Neutrophil (primary cell): ENCODE measurements at regions not wholly inside any gene's neighbourhood (a gene's known extent, or its start where the extent isn't known, plus 50 kb on each side); places are given as distances from the start of the nearest gene placed in this dataset.

Experiments
- H3K27ac ChIP-seq: fragments of 200-600 bp; sonication (generic); 2 replicates; pipeline ENCODE4 v1.5.1; 2016; ENCODE audit warnings: mild to moderate bottlenecking, moderate library complexity
- H3K27me3 ChIP-seq: fragments of 200-600 bp; sonication (generic); 2 replicates; pipeline ENCODE4 v1.6.0; 2016; ENCODE audit warnings: mild to moderate bottlenecking
- H3K36me3 ChIP-seq: fragments of 200-600 bp; sonication (generic); 2 replicates; pipeline ENCODE4 v1.5.1; 2017
- H3K4me1 ChIP-seq, 2 experiments: fragments of 200-600 bp in 1 of 2; sonication (generic) in 1 of 2; 1 replicate in 1 of 2; 2 replicates in 1 of 2; pipeline versions ENCODE4 v1.5.1 to v1.6.1; 2013 to 2016; ENCODE audit warnings: low read depth in 1 of 2, low read length in 1 of 2, mild to moderate bottlenecking in 1 of 2, moderate library complexity in 1 of 2; ENCODE audit not compliant: control insufficient read depth in 1 of 2, insufficient read depth in 1 of 2
- H3K4me3 ChIP-seq, 2 experiments: fragments of 200-600 bp in 1 of 2; sonication (generic) in 1 of 2; 1 replicate in 1 of 2; 2 replicates in 1 of 2; pipeline ENCODE4 v1.5.1; 2013 to 2016; ENCODE audit warnings: low read depth in 1 of 2, low read length in 1 of 2, mild to moderate bottlenecking in 1 of 2, moderate library complexity in 1 of 2
- H3K9me3 ChIP-seq: fragments of 200-600 bp; sonication (generic); 2 replicates; pipeline ENCODE4 v1.5.1; 2016
- TF ChIP-seq, protein P1 (sequence below): fragments of 200-600 bp; sonication (generic); IDR thresholded peaks from 2 replicates; pipeline ENCODE4 v1.5.1; 2016; ENCODE audit warnings: antibody characterized with exemption

DNA sequence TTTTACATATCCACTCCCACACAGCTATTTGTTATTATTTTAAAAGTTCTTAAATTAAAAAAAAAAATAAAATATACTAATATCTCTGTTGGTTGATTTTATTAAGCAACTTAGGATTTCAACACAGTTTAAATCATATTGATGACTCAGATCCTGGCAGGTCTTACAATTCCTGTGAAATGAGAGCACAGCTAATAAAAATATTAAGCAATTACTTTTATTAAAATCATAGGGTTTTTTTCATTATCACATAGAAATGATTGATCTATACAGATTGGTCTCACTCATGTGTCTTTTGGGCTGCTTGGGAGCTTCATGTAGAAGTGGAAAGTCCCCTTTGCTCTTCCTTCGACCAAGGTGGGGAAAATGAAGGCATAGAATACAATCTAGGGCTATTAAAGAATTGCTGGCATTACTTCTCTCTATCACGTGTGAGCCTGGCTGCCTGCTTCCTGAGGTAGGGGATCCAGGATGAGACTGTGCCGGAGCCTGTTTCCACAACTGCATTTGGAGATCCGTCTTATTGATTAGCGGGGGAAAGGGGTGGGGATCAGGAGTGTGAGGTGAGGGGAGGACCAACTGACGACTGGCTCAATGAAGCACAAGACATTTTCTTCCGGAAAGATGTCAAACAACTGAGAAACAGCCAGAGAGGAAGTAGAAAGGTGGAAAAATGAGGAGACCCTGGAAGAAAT lies 858.0 kb downstream of the USP25 start:
- Histone ChIP-seq H3K36me3 (no peaks in the 10 kb centered on the region), H3K4me1 (no peaks in the 10 kb centered on the region), H3K4me3 (no peak overlapping the region), H3K27me3 (no peaks in the 10 kb centered on the region), H3K27ac (no peak overlapping the region), H3K9me3 (no peaks in the 10 kb centered on the region)
- TF ChIP-seq, protein P1, sequence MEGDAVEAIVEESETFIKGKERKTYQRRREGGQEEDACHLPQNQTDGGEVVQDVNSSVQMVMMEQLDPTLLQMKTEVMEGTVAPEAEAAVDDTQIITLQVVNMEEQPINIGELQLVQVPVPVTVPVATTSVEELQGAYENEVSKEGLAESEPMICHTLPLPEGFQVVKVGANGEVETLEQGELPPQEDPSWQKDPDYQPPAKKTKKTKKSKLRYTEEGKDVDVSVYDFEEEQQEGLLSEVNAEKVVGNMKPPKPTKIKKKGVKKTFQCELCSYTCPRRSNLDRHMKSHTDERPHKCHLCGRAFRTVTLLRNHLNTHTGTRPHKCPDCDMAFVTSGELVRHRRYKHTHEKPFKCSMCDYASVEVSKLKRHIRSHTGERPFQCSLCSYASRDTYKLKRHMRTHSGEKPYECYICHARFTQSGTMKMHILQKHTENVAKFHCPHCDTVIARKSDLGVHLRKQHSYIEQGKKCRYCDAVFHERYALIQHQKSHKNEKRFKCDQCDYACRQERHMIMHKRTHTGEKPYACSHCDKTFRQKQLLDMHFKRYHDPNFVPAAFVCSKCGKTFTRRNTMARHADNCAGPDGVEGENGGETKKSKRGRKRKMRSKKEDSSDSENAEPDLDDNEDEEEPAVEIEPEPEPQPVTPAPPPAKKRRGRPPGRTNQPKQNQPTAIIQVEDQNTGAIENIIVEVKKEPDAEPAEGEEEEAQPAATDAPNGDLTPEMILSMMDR: no peak

DNA sequence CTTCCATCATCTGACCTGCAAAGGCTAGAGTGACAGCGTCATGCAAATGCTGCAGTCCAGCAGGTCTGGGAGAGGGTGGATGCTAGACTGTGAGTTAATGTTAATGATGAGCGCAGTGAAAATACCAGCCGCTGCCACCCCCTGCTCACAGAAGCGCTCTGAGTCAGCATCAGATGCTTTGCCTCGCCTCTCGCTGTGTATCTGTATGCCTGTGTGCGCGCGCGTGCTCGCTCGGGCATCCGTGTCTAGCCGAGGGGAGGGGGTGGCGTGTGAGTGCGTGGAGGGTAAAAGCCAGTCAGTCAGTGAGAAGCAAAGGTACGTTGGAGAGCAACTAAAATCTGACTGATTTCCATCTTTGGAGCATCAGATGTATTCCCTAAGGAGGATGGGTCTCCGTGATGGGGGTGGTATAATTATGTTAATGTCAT lies 858.7 kb downstream of the USP25 start:
- no peaks in the 10 kb centered on the region for H3K4me1 ChIP-seq
- H3K27ac ChIP-seq: no peak overlapping the region
- H3K27me3 ChIP-seq: no peaks in the 10 kb centered on the region
- no peaks in the 10 kb centered on the region for H3K9me3 ChIP-seq
- TF ChIP-seq, protein P1: no peak
- no peak overlapping the region for H3K4me3 ChIP-seq
- H3K36me3 ChIP-seq: no peaks in the 10 kb centered on the region

DNA sequence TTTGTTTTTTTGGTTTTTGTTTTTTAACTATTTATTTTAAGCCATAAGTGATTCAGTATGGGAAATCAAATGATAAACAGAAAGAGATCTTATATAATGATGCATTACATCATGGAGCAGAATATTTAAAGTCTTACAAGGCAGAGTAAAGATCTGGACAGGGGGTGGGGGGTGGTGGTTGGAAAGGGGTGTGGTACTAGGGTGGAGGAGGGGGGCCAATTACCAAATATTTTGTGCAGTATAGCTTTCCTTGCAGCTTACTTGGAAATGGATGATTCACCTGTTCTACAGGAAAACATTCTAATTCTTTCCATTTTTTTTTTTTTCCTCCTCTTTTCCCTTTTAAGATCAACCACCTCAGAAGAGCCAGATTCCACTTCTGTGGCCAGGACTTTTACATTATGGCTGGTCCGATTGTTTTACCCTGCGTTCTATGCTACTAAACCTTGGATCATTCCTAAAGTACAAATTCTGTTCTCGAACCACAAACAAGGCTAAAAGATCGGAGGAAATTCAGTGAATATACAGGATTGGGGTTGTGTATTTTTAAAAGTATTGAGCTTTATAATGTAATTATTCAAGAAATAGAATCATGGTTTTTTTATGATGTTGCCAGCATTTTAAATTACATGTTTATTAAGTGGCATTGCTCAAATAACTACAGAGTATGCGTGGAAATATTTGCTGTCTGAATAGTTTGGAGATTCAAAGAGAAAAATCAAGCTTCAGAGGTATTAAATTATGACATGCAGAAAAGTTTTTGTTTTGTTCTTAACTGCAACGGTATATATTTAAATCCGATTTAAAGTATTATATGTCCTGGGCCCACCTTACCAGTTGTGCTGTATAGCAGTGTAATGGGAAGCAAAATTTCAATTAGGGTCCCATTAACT lies 859.5 kb downstream of the USP25 start:
- Histone ChIP-seq H3K27ac (no peak overlapping the region), H3K36me3 (no peaks in the 10 kb centered on the region), H3K4me1 (no peaks in the 10 kb centered on the region), H3K9me3 (no peaks in the 10 kb centered on the region), H3K27me3 (no peaks in the 10 kb centered on the region), H3K4me3 (no peak overlapping the region)
- TF ChIP-seq, protein P1: no peak

DNA sequence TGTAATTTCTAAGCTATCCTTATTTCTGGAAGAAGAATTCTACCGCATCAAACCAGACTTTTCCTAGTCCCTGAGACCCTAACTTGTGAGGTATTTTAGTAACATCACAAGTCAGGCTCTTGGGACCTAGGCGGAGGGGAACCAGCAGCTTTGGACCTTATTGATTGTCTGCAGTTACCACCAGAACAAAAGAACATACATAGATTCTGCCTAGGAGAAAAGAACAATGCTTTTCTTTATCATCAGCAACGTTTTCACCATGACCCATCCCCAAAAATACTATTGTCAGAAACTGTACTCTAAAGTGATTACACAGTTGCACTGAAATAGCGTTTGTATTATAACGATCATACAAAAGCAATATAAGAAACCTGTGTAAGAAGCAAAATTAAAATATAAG lies 860.4 kb downstream of the USP25 start:
- Histone ChIP-seq H3K27ac (no peak overlapping the region), H3K27me3 (no peaks in the 10 kb centered on the region), H3K36me3 (no peaks in the 10 kb centered on the region), H3K4me1 (no peaks in the 10 kb centered on the region), H3K9me3 (no peaks in the 10 kb centered on the region), H3K4me3 (no peak overlapping the region)
- TF ChIP-seq, protein P1: no peak

DNA sequence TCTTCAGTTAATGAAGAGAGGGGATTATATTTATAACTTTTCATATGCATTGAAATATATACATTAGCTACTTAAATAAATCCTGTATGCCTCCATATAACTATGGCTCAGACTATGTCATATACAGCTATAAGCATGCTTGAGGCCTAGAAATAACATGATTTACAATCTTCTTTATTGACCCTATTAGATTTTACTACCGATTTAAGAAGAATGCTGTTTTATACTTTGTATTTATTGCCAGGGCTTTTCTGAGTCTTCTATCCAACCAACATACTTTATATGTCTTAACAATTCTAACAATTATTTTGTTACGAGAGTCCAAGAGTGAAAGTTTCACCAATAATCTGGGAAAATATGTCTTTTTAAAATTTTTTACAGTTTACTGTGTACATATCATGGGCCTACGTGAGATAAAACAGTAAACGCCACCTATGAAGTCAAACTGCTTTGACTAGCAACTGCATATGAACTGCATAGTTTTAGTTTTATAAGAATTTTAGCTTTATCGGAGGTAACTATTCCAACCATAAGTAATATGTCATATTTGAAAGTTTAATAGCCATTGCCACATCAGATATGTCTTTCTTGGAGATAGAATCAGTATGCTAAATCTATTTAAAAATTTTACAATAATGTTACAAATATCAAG lies 861.0 kb downstream of the USP25 start:
- TF ChIP-seq, protein P1: no peak
- H3K27me3 ChIP-seq: no peaks in the 10 kb centered on the region

More for the DNA sequence above, 861.0 kb downstream of the USP25 start:
- Histone ChIP-seq H3K9me3 (no peaks in the 10 kb centered on the region), H3K4me3 (no peak overlapping the region), H3K27ac (no peak overlapping the region), H3K36me3 (no peaks in the 10 kb centered on the region), H3K4me1 (no peaks in the 10 kb centered on the region)
